ENCODE measurements at regions not wholly inside any gene's neighbourhood (a gene's known extent, or its start where the extent isn't known, plus 50 kb on each side); places are given as distances from the start of the nearest gene placed in this dataset.
"Not testable (repeated sequence)": the region's sequence is repeated elsewhere in the genome, so short reads cannot be mapped to it uniquely, and the experiment has no call there.

DNA sequence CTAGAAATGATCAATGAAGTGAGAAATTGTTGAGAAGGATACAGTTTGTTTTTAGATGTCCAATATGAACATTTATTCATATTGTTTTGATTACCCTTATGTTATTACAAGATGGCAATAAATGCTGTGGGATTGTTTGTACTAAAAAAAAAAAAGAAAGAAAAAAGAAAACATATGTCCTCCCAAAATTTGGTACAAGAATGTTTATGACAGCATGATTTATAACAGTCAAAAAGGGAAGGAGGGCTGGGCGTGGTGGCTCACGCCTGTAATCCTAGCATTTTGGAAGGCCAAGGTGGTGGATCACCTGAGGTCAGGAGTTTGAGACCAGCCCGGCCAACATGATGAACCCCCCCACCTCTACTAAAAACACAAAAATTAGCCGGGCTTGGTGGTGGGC is 78.5 kb upstream of the ID2 start:
- FAIRE-seq; H4K20me1 ChIP-seq (replicated peaks; ENCODE audit: control insufficient read depth, insufficient read depth, low read length); H3K27ac ChIP-seq (ENCODE audit: extremely low read depth, low read depth, low read length); H3K36me3 ChIP-seq (ENCODE audit: control insufficient read depth, insufficient read depth, low read length); ATAC-seq; BruUV-seq (replicated peaks); POLR2A ChIA-PET; H3K9me3 ChIP-seq (replicated peaks; ENCODE audit: control insufficient read depth, insufficient read depth, low read depth, low read length); H2AFZ ChIP-seq (ENCODE audit: low read depth, low read length); H3K4me2 ChIP-seq (ENCODE audit: insufficient read depth, low read length); H3K79me2 ChIP-seq (ENCODE audit: control insufficient read depth, insufficient read depth, low read length); CTCF ChIA-PET (ENCODE audit: low intra/inter-chr PET ratio); H3K9ac ChIP-seq (ENCODE audit: insufficient read depth in 1 of 2, low read depth in 2 of 2, low read length in 2 of 2); in situ Hi-C loops (cut with MboI); DNase-seq (ENCODE audit: extremely low read depth in 1 of 4, low spot score in 3 of 4); H3K4me3 ChIP-seq; H3K9me1 ChIP-seq (ENCODE audit: control insufficient read depth, insufficient read depth, low read length); intact Hi-C loops (cut with micrococcal nuclease): not testable (repeated sequence)
- Histone ChIP-seq H3K4me1 (replicated peaks in 1 of 2; ENCODE audit: control insufficient read depth in 2 of 2, insufficient read depth in 2 of 2, low read length in 2 of 2) (peaks cover 0 to 10% of the 10 kb centered on the region in 2 experiments; a peak in 4 of 5 replicates), H3K27me3 (ENCODE audit: control insufficient read depth in 2 of 2, insufficient read depth in 2 of 2, low read length in 2 of 2) (peaks cover 2 to 16% of the 10 kb centered on the region in 2 experiments; a peak in 3 of 5 replicates)
- peak; percentile 68 for TF ChIP-seq MEIS2 (IDR thresholded peaks at IDR 0.05; ENCODE audit: partially characterized antibody)
- TF ChIP-seq, protein P1, sequence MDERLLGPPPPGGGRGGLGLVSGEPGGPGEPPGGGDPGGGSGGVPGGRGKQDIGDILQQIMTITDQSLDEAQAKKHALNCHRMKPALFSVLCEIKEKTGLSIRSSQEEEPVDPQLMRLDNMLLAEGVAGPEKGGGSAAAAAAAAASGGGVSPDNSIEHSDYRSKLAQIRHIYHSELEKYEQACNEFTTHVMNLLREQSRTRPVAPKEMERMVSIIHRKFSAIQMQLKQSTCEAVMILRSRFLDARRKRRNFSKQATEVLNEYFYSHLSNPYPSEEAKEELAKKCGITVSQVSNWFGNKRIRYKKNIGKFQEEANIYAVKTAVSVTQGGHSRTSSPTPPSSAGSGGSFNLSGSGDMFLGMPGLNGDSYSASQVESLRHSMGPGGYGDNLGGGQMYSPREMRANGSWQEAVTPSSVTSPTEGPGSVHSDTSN (CRISPR knock-in tag; IDR thresholded peaks at IDR 0.05; ENCODE audit: low read depth), result not testable (repeated sequence)
- TF ChIP-seq, protein P1 (tag; conservative IDR thresholded peaks at IDR 0.05; ENCODE audit: low read depth), result peak; percentile 69
- TF ChIP-seq, protein P2, sequence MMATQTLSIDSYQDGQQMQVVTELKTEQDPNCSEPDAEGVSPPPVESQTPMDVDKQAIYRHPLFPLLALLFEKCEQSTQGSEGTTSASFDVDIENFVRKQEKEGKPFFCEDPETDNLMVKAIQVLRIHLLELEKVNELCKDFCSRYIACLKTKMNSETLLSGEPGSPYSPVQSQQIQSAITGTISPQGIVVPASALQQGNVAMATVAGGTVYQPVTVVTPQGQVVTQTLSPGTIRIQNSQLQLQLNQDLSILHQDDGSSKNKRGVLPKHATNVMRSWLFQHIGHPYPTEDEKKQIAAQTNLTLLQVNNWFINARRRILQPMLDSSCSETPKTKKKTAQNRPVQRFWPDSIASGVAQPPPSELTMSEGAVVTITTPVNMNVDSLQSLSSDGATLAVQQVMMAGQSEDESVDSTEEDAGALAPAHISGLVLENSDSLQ (IDR thresholded peaks at IDR 0.05), result peak; percentile 69
- WGBS (ENCODE audit: insufficient coverage, low coverage, missing lambda C conversion rate), result 22% methylated on average over 3 of the region's 4 CpGs

All from K562 (cell line).